HG03439 (cell line): ENCODE measurements at regions not wholly inside any gene's neighbourhood (a gene's known extent, or its start where the extent isn't known, plus 50 kb on each side); places are given as distances from the start of the nearest gene placed in this dataset.
"Not testable (repeated sequence)": the region's sequence is repeated elsewhere in the genome, so short reads cannot be mapped to it uniquely, and the experiment has no call there.

Experiments
- ATAC-seq: cut with Tn5 transposase; IDR thresholded peaks from one replicate; pipeline ENCODE4 v1.9.1; 2021; ENCODE audit warnings: mild to moderate bottlenecking, moderate library complexity; ENCODE audit not compliant: unreplicated experiment

DNA sequence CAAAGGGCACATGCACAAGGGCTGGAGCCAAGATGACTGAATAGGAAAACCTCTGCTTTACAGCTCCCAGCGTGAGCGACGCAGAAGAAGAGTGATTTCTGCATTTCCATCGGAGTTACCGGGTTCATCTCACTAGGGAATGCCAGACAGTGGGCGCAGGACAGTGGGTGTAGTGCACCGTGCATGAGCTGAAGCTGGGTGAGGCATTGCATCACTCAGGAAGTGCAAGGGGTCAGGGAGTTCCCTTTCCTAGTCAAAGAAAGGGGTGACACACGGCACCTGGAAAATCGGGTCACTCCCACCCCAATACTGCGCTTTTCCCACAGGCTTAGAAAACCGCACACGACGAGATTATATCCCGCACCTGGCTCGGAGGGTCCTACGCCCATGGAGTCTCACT lies 64.5 kb upstream of the HTR1E start:
- not testable (repeated sequence) for ATAC-seq

DNA sequence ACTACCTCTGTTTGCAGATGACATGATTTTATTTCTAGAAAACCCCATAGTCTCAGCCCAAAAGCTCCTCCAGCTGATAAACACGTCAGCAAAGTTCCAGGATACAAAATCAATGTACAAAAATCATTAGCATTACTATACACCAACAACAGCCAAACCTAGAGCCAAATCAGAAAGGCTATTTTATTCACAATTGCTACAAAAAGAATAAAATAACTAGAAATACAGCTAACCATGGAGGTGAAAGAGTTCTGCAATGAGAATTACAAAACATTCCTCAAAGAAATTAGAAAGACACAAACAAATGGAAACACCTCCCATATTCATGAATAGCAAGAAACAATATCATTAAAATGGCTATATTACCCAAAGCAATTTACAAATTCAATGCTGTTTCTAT lies 65.6 kb upstream of the HTR1E start:
- no peak for ATAC-seq

DNA sequence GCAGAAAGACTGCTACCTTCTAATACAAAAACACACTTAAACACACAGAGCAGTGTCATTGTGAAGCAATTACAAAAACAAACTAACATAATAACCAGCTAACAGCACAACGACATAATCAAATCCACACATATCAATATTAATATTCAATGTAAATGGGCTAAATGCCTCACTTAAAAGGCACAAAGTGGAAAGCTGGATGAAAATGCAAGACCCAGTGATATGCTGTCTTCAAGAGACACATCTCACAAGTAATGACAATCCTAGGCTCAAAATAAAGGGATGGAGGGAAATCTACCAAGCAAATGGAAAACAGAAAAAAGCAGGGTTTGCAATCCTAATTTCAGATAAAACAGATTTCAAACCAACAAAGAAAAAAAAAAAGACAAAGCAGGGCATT lies 67.8 kb upstream of the HTR1E start:
- ATAC-seq, result no peak

DNA sequence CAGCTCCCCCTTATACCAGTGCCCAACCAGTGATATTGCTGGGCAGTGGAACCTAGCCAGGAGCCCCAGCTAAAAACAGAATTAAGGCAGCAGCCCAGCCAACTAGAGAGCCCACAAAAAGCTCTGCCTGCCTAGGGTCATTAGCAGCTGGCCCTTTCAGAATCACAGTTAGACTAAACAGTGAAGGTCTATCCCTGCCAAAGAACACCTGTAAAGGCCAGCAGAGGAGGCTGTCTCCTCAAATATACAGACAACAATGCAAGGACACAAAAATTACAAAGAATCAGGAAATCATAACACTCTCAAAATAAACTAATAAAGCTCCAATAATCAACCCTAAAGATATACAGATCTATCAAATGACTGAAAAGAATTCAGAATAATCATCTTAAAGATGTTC lies 77.8 kb upstream of the HTR1E start:
- no peak for ATAC-seq

DNA sequence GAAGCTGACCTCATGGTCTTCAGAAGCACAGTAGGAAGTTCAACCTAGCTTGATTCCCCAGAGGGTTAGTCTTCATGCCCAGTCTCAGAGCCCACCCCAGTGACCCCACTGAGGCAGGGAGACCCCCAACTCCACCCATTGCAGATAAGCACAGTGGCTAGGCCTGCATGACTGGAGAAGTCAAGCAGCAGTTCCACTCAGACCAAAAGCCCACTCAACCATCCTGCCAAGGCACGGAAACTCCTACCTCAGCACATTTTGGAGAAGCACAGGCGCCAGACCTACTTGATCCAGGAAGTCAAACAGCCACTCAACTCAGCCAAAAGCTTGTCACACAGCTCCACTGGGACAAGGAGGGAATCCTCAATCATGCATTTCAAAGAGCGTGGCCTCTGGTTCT lies 78.4 kb upstream of the HTR1E start:
- ATAC-seq, result no peak

DNA sequence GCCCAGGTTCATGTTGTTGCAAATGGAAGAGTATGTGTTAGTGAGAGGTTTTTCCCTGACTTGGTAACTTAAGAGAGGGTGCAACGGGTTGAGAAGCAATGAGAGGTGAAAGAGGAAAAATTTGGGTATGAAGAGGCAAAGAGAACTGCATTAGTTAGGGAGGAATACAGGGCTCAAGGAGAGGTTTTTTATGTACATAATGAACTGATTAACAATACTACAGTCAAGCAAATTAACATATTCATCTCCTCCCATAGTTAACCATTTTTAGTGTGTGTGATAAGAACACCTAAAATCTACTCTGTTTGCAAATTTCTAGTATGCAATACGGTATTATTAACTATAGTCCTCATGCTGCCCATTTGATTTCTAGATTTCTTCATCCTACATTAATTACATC lies 79.5 kb upstream of the HTR1E start:
- no peak for ATAC-seq

DNA sequence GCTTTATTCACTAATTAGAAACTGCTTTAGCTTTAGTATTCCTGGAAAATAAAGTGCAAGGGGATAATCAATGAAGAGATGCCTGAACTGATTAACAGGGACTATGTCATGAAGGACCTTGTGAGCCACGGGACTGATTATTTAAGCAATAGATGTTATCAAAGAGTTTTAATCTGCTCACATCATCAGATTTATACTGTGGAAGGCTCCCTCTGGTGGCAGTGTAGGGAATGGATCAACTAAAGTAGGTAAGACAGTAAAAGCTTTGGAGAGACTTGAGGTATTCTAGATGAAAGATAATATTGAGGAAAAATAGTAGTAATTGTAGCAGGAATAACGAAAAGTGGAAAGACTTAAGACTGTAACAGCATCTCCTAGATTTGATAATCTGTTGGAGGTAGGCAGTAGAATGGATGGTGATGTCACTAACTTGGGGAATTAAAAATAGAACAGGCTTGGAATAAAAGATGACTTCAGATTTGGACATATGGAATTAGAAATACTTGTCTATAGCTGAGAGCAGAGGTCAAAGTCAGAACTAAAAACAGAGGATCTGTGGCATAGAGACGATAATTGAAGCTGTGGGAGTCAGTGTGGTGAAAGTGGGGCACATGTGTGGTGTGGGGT lies 80.3 kb upstream of the HTR1E start:
- no peak for ATAC-seq

DNA sequence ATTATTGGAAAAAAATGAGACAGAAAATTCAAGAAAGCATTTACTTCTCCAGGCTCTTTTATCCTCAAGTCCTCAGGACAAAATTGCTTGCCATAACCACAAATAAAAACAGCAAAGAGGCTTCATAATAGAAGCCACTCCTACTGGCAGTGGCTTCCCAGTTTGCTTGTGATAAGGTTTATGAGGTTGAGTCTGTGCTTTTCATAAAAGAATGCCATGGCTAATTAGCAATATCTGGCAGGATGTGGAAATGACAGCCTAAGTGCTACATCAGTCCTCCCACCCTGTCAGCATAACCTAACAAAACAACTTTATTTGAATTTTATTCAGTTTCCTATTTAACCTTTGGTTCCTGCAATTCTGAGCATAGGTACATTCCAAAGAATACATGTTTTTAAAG lies 80.9 kb upstream of the HTR1E start:
- ATAC-seq, result no peak

DNA sequence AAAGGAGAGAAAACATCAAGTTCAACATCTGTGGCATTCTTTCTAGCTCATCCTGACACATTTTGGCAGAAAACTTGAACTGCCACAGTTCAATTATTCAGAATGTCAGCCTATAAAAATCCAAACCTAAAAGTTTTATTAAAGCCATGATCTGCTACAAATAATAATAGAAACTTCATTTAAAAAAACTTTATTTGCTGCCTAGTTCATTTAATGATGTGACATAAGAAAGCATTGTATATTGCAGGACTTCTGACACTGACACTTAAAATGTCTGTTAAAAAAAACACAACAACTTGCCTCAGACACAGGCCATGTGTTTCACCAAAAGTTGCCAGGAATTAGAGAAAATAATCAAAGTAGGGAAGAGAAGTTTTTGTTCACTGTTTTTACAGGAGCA lies 88.3 kb upstream of the HTR1E start:
- ATAC-seq, result no peak

DNA sequence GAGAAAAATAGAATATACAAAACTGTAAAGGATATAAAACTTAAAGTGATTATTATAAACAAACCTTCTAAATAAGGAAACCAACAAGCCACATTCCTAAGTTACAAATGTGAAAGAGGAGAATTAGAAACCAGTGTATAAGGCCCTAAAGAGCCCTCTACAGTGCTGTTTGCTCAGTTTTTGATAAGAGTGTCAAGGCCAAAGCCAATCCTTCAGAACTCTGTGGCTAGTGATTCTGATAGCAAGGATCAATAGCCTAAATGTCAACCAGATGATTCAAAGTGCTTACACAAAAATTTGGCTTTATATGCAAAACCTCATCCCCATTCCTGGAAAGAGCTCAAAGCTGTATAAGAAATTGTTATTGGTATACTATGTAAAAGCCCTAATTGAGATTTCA lies 104.6 kb upstream of the HTR1E start:
- ATAC-seq, result no peak

DNA sequence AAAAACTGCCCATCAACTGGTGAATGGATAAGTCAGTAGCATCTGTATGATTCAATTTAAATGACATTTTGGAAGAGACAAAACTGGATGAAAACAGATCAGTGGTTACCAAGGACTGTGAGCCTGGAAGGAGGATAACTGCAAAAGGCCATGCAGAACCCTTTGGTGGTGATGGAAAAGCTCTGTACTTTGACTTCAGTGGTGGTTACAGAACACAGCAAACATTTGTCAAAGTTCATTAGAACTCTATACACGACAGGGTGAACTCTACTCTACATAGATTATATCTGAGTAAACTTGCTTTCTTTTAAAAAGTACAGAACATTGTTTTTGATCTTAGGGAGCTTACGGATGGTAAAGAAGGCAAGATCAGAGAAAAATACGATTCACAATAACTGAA lies 111.9 kb upstream of the HTR1E start:
- ATAC-seq, result no peak

DNA sequence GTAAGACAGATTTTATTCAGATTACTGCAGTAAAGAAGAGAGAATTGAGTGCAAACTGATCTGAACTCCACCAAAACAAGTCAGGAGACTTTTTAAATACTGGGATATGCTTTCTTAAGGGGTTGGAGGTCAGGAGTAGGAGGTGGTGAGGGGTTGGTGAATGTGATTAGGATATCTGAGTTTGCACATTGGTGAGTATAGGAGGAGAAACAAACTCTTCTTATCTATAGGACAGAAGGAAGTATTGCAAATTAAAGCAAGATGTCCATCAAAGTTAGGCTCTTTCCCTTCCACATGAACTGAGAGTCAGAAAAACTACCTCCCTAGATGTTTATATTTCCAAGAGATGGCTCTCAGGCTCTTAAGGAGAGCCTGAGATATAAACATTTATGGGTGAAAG lies 114.6 kb upstream of the HTR1E start:
- no peak for ATAC-seq

DNA sequence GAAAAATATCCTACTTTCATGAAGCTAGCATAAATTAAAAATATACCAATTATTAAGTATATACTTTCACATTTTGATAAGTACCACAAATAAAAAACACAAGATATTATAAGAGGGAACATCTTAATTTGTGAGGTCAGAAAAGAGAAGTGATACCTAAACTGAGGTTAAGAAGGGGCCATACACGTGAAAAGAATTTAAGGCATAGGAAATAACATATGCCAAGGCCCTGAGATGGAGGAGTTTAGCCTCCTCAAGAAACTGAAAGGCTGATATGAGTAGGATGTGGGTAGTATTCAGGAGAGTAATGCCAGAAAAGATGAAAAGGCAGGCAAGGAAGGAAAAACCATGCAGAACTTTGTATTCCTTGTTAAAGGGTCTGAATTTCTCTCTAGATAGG lies 116.6 kb upstream of the HTR1E start:
- no peak for ATAC-seq

DNA sequence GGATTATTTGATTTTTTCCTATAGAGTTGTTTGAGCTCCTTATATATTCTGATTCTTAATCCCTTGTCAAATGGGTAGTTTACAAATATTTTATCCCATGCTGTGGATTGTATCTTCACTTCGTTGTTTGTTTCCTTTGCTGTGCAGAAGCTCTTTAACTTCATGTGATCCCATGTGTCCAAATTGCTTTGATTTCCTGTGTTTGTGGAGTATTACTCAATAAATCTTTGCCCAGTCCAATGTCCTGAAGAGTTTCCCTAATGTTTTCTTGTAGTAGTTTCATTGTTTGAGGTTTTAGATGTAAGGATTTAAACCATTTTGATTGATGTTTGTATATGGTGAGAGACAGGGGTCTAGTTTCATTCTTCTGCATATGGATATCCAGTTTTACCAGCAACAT lies 143.7 kb upstream of the HTR1E start:
- ATAC-seq, result no peak

DNA sequence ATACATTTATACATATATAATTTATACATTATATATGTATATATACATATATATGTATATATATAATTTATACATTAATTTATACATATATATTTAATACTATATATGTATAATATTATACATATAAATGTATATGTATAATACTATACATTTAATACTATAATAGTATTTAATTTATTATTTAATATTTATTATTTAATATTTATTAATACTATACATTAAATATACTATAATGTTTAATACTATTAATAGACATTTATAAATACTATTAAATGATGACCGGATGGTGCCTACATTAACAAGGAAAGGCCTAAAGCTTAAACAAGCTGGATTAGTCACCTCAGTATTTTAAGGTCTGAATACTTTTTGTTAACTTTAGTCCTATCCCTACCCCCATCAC lies 145.9 kb upstream of the HTR1E start:
- no peak for ATAC-seq

DNA sequence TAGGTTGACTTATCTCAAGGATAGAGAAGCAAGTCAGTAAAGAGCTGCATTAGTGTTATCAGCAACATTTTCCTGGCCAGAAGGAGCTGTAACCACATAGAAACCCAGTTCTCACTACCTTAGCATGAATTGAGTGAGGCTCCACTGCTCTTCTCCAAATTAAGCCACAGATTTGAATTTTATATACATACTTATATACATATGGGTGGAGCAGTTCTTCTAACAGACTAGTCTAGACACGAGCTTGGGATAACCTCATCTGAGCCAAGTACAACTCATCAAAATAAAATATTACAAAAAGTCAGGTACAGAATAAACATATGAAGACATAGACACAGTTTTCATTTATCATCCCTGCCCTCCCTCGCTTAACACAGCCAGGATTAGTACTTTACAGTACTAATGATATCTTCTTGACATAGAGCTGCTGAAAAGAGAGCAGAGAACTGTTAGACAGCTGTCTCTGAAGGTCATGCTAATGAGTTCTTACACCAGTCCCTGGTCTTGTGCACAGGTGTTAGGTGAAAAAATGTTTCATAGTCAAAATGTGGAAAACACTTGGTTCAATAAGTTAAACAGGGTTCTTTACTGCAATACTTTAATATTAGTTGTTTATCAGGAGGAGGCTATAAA lies 147.4 kb upstream of the HTR1E start:
- ATAC-seq, result no peak

DNA sequence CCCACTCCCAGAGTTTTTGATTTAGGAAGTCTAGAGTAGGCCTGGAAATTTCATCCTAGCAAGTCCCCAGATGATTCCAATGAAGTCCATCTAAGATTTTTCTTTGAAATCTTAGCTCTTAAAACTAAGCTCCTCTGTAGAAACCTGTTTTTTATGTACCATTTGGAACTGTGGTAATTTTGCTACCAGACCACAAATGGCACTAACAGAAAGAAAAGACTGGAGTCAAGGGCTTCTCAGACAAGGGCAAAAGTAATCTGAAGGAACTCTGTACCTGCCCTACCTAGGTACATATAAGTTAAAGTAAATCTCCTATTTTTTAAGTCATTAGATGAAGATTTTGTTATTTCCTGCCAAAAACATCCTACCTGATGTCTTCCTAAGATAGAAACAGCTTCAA lies 155.0 kb upstream of the HTR1E start:
- ATAC-seq, result no peak

DNA sequence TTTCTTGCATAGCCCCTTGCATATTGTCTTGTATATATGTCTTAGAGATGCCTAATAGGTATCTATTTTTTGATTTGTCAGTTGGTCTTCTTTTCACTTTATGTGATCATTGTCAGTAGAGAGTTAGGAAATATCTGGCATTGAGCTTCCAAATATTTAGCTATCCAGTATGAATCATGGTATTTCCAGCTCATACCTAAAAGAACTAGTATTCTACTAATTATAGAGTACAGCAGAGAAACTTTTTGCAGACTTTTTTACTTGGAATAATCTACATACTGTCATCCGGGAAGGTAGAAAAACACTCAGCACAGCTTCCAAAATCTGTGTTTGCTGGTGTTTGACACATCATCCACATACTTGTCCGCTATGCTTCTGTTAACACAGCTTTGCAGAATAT lies 156.4 kb upstream of the HTR1E start:
- no peak for ATAC-seq

DNA sequence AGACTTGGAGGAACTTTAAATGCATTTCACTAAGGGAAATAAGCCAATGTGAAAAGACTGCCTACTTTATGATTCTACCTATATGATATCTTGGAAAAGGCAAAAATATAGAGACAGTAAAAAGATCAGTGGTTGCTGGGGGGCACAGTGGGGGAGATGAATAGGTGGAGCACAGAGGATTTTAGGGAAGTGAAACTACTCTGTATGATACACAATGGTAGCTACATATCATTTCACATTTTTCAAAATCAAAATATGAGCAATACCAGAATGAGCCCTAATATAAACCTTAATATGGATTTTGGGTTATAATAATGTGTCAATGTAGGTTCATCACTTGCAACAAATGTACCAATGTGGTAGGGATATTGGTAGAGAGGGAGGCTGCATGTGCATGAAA lies 161.4 kb upstream of the HTR1E start:
- no peak for ATAC-seq

DNA sequence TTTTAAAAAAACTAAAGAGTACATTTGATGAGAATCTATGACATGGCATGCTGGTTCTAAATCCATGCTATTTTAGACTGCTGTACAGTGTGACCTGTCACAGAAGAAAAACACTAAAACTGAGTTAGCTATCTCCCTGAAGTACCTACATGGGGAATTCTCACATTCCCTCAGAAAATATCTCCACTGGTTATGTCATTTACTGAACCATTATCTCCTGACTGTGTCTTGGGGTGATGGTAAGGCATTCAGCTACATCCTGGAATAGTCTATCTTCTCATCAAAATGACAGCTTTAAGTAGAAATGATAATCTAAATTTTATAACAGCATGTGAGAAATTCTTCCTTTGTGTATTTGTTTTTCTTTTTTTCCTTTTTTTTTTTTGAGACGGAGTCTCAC lies 172.1 kb upstream of the HTR1E start:
- ATAC-seq, result no peak

DNA sequence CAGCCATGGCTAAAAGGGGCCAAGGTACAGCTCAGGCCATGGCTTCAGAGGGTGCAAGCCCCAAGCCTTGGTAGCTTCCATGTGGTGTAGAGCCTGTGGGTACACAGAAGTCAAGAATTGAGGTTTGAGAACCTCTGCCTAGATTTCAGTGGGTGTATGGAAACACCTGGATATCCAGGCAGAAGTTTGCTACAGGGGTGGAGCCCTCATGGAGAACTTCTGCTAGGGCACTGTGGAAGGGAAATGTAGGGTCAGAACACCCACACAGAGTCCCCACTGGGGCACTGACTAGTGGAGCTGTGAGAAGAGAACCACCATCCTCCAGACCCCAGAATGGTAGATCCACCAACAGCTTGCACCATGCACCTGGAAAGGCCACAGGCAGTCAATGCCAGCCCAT lies 177.4 kb upstream of the HTR1E start:
- ATAC-seq, result not testable (repeated sequence)

DNA sequence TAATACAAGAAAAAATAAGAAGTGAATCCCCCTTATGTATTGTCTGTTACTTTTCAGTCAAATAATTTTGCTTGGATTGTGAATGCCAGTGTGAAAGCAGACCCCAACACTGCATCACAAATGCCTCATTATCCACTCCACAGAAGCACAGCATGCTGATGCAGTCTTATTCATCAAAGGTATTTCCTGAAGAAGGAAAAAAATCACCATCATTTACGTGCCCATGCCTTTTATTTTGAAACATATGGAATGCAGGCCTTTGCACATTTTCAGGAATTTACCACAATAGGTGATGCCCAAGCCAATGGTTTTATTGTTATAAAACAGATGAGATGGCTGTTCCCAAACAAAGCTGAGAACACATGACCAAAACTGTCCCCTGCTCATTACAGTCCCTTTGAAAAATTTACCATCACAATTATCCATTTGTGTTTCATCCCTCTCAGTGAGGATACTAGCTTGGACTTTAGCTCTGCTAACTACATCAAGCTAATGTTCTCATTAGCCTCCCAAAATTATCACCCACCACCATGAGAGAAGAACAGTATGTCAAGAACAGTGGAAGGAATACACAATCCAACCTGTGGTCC lies 180.6 kb upstream of the HTR1E start:
- no peak for ATAC-seq

DNA sequence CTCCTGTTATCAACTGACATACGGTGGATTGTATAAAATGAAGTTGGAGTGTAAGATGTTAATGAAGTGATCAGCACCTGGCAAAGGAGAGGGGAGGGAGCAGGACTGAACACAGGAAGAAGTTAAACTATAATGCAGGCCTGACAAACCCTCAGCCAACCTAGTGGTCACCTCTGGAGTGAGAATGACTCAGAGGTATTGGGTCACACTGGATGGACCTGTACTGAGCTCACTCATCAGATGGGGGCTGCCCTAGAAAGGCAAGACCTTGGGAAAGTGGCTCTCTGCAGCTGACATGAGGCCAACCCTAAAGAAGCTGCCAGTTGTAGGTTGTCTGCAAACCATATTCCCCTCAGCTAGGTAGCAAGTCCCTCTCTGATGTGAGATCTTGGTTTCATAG lies 193.3 kb upstream of the HTR1E start:
- ATAC-seq, result no peak
